Duodenal mucosa (tissue), 2 donors: ENCODE measurements at regions not wholly inside any gene's neighbourhood (a gene's known extent, or its start where the extent isn't known, plus 50 kb on each side); places are given as distances from the start of the nearest gene placed in this dataset.
"Not testable (repeated sequence)": the region's sequence is repeated elsewhere in the genome, so short reads cannot be mapped to it uniquely, and the experiment has no call there.

Experiments used
- H3K27ac ChIP-seq: one replicate; pipeline ENCODE4 v1.7.0; 2013; ENCODE audit warnings: low read depth, low read length
- H3K27me3 ChIP-seq, 2 donors: one replicate each; pipeline ENCODE4 v1.7.0; 2013; ENCODE audit warnings: low read length in 2 of 2, control low read depth in 1 of 2; ENCODE audit not compliant: insufficient read depth in 2 of 2, control insufficient read depth in 1 of 2
- H3K36me3 ChIP-seq, 2 donors: one replicate each; pipeline ENCODE4 v1.7.0; 2013; ENCODE audit warnings: low read length in 2 of 2, control low read depth in 1 of 2; ENCODE audit not compliant: insufficient read depth in 2 of 2, control insufficient read depth in 1 of 2
- H3K4me1 ChIP-seq, 2 donors: one replicate each; pipeline ENCODE4 v1.7.0; 2013; ENCODE audit warnings: low read length in 2 of 2, control low read depth in 1 of 2; ENCODE audit not compliant: insufficient read depth in 2 of 2, control insufficient read depth in 1 of 2
- H3K4me3 ChIP-seq, 2 donors: one replicate each; pipeline ENCODE4 v1.7.0; 2013; ENCODE audit warnings: low read length in 2 of 2, low read depth in 1 of 2
- H3K9ac ChIP-seq, 2 donors: one replicate each; pipeline ENCODE4 v1.7.0; 2013; ENCODE audit warnings: low read length in 2 of 2, low read depth in 1 of 2
- H3K9me3 ChIP-seq, 2 donors: one replicate each; pipeline ENCODE4 v1.7.0; 2013; ENCODE audit warnings: low read length in 2 of 2, control low read depth in 1 of 2; ENCODE audit not compliant: control insufficient read depth in 1 of 2

GRCh38 chr16:80915079-80915450 lies 91.6 kb downstream of the CMC2 start:
- H3K27ac ChIP-seq, result no peak overlapping the region
- peaks cover 0 to 6% of the 10 kb centered on the region in 2 donors for H3K9me3 ChIP-seq
- no peaks in the 10 kb centered on the region for H3K36me3 ChIP-seq
- H3K4me3 ChIP-seq, result no peak overlapping the region
- H3K4me1 ChIP-seq, result peaks cover 22 to 28% of the 10 kb centered on the region in 2 donors
- no peaks in the 10 kb centered on the region for H3K27me3 ChIP-seq
- H3K9ac ChIP-seq, result no peak overlapping the region

DNA sequence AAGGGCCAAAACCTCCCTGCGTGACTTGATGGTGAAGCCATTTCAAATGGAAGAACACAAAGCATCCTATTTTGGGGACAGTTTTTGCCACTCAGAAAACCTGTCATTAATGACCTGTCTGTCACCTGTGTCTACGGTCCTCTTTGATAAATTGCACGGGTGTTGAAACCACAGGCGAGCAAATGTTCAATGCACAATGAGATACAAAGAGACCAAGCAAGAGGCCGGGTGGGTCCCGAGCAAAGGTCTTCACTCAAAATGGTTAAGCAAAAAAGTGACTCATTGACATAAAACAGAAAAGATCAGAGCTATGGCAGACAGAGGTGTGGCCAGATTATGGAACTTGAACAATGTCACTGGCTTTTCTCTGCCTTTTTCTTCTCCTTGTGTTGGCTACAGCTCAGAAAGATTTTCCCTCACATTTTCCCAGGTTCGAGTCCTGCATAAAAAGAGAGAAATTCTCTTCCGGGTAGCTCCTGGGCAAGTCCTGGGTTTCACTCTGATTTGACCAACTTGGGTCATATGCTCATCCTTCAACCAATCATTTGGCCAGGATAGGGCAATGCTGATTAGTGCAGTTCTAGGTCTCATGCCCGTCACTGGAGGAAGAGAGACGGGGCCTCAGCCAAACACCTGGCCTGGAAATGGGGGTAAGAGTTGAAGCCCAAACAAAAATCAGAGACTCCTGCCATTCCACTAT lies 92.2 kb downstream of the CMC2 start:
- Histone ChIP-seq H3K27ac (no peak overlapping the region), H3K9ac (no peak overlapping the region), H3K4me1 (peaks cover 27 to 28% of the 10 kb centered on the region in 2 donors)

DNA sequence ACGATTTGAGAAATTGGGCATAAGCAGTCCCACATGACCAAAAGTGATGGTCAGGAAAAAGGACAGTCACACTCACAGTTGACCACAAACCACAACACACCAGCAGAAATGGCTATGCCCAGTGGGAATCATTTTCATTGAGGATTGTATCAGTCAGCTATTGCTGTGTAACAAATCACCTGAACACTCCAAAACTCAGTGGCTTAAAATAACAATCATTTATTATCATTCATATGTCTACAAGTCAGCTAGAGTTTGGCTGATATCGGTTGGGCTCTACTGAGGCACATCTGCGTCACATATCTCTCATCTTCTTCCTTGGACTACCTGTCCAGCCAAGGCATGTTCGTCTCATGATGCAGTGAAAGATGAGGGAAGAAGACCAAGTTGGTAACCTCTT lies 93.3 kb downstream of the CMC2 start:
- Histone ChIP-seq H3K4me3 (no peak overlapping the region), H3K9me3 (peaks cover 0 to 6% of the 10 kb centered on the region in 2 donors), H3K36me3 (no peaks in the 10 kb centered on the region), H3K4me1 (peaks cover 28 to 30% of the 10 kb centered on the region in 2 donors), H3K9ac (no peak overlapping the region), H3K27ac (no peak overlapping the region), H3K27me3 (no peaks in the 10 kb centered on the region)

More for the DNA sequence above, 92.2 kb downstream of the CMC2 start:
- Histone ChIP-seq H3K9me3 (peaks cover 0 to 6% of the 10 kb centered on the region in 2 donors), H3K4me3 (no peak overlapping the region), H3K27me3 (no peaks in the 10 kb centered on the region), H3K36me3 (no peaks in the 10 kb centered on the region)

GRCh38 chr16:80912651-80913050 lies 94.0 kb downstream of the CMC2 start:
- Histone ChIP-seq H3K27me3 (no peaks in the 10 kb centered on the region), H3K4me1 (peaks cover 28 to 30% of the 10 kb centered on the region in 2 donors), H3K9me3 (peaks cover 0 to 6% of the 10 kb centered on the region in 2 donors), H3K4me3 (no peak overlapping the region), H3K9ac (no peak overlapping the region), H3K36me3 (no peaks in the 10 kb centered on the region), H3K27ac (no peak overlapping the region)

- Histone ChIP-seq H3K36me3 (no peaks in the 10 kb centered on the region), H3K9me3 (peaks cover 0 to 6% of the 10 kb centered on the region in 2 donors), H3K4me1 (peaks cover 23 to 25% of the 10 kb centered on the region in 2 donors), H3K9ac (no peak overlapping the region), H3K27ac (no peak overlapping the region), H3K4me3 (no peak overlapping the region), H3K27me3 (no peaks in the 10 kb centered on the region)
Observed at GRCh38 chr16:80910434-80910833, 96.3 kb downstream of the CMC2 start.

GRCh38 chr16:80909720-80910119 lies 97.0 kb downstream of the CMC2 start:
- Histone ChIP-seq H3K27ac (no peak overlapping the region), H3K27me3 (no peaks in the 10 kb centered on the region), H3K9ac (no peak overlapping the region), H3K36me3 (no peaks in the 10 kb centered on the region), H3K4me3 (no peak overlapping the region), H3K4me1 (peaks cover 17% of the 10 kb centered on the region in 2 donors), H3K9me3 (peaks cover 0 to 6% of the 10 kb centered on the region in 2 donors)

GRCh38 chr16:80906169-80906568 lies 100.5 kb downstream of the CMC2 start:
- H3K9me3 ChIP-seq, H3K27me3 ChIP-seq, H3K27ac ChIP-seq, H3K36me3 ChIP-seq, H3K4me3 ChIP-seq, H3K9ac ChIP-seq: not testable (repeated sequence)
- H3K4me1 ChIP-seq, result peaks cover 9 to 18% of the 10 kb centered on the region in 2 donors

DNA sequence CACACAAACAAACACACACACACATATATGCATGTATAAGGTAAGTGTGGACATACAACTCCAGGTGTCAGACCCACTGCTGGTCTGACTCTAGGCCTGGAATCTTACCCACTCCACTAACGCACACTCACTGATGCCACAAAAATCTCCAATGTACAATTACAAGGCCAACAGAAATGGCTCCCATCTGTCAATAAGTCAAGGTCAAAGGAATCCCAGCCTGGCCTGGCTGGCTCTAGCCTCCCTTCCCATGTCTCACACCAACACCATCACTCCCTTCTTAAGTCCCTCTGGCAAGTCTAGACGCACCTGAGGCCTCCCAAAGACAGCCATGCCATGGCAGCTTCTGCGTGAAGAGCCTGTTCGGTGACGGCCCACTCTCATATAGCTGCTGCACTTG lies 99.2 kb upstream of the CDYL2 start:
- H3K27me3 ChIP-seq, result no peaks in the 10 kb centered on the region
- no peaks in the 10 kb centered on the region for H3K9me3 ChIP-seq
- no peak overlapping the region for H3K4me3 ChIP-seq
- no peak overlapping the region for H3K27ac ChIP-seq
- H3K9ac ChIP-seq, result no peak overlapping the region
- peaks cover 13 to 23% of the 10 kb centered on the region in 2 donors for H3K4me1 ChIP-seq
- no peaks in the 10 kb centered on the region for H3K36me3 ChIP-seq

DNA sequence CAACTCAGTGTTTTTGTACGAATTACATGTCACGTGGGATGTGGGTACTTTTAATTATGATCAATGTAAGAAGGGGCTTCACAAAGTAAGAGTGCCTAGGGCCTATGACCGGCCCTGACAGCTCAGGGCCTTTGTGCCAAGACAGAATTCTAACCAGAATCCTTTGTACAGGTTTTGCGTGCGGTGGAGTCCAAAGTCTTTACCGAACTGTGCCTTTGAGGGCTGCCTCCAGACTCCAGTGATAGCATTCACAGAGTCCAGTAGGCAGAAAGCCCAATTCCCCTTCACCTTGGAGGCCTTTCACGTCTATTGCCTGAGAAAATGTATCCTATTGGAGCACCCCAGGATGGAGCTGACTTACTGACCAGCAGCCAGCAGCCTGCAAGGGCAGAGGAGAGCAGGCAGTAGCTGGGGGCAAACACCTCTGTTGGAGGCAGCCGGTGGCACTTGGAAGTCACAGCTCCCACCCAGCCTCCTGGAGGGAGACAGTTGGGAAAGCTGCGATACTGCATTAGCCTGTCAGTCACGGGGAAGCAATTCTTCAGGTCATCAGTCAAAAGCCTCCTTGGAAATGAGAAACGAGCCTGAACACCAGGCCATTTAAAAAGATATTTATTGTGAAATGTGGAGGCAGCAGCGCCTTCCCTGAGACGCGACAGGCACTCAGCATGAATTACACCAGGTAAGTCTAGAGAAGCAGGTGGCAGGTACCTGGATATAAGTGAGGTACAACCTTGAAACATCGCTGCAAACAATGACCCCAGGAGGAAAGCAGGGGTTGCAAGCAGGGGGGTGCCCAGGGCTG lies 98.1 kb upstream of the CDYL2 start:
- peak overlapping the region in 1 of 2 donors; percentile 16 for H3K9ac ChIP-seq
- no peaks in the 10 kb centered on the region for H3K36me3 ChIP-seq
- H3K27ac ChIP-seq, result no peak overlapping the region
- H3K27me3 ChIP-seq, result no peaks in the 10 kb centered on the region
- H3K4me1 ChIP-seq, result peaks cover 13 to 23% of the 10 kb centered on the region in 2 donors
- H3K9me3 ChIP-seq, result no peaks in the 10 kb centered on the region
- H3K4me3 ChIP-seq, result no peak overlapping the region

DNA sequence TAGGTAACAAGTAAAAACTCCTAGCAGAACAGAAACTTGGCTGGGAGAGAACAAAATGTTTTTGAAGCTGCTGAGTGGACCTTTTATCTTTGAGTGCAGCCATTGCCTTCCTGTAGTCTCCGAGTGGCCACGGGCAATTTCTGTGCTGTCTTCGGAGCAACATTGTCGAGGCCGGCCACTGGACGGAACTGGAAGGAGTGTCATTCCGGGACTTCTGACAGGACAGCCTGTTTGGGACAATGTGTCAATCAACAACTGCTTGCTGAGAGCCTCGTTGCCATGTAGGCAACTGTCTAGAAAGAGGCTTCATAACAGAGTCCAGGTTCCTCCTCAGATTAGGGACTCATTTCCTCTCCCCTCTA lies 96.2 kb upstream of the CDYL2 start:
- Histone ChIP-seq H3K27ac (no peak overlapping the region), H3K36me3 (no peaks in the 10 kb centered on the region), H3K4me3 (peak overlapping the region; percentile 1 to 19), H3K27me3 (no peaks in the 10 kb centered on the region), H3K9me3 (no peaks in the 10 kb centered on the region), H3K9ac (no peak overlapping the region), H3K4me1 (peaks cover 13 to 23% of the 10 kb centered on the region in 2 donors)
